Keratinocyte (primary cell): ENCODE measurements at regions not wholly inside any gene's neighbourhood (a gene's known extent, or its start where the extent isn't known, plus 50 kb on each side); places are given as distances from the start of the nearest gene placed in this dataset.

ENCODE experiments used
- DNase-seq: peaks from one replicate; pipeline ENCODE4 v3.0.0-alpha.2; 2011; ENCODE audit warnings: low read depth, missing footprints, low spot score
- FAIRE-seq: peaks from 2 replicates; lab custom pipeline; 2011; peaks lifted over from hg19 to GRCh38; lab: Jason Lieb, UNC
- H2AFZ ChIP-seq: 2 replicates; pipeline ENCODE4 v1.6.0; 2012; ENCODE audit warnings: low read length, control low read depth, inconsistent platforms; ENCODE audit not compliant: control insufficient read depth
- H3K27ac ChIP-seq: 2 replicates; pipeline ENCODE4 v1.5.1; 2011; ENCODE audit warnings: low read length; ENCODE audit not compliant: control insufficient read depth, insufficient read depth
- H3K27me3 ChIP-seq: 3 replicates; pipeline ENCODE4 v1.6.0; 2011; ENCODE audit warnings: low read length; ENCODE audit not compliant: control insufficient read depth, insufficient read depth; ENCODE audit errors: extremely low read depth
- H3K36me3 ChIP-seq, 2 experiments: 2 replicates in 1 of 2; 3 replicates in 1 of 2; pipeline ENCODE4 v1.5.1; 2011; ENCODE audit warnings: low read length in 2 of 2, mild to moderate bottlenecking in 1 of 2; ENCODE audit not compliant: control insufficient read depth in 2 of 2, insufficient read depth in 2 of 2; ENCODE audit errors: extremely low read depth in 1 of 2
- H3K4me1 ChIP-seq: 3 replicates; pipeline ENCODE4 v1.5.1; 2011; ENCODE audit warnings: low read length; ENCODE audit not compliant: control insufficient read depth, insufficient read depth; ENCODE audit errors: extremely low read depth
- H3K4me2 ChIP-seq: 3 replicates; pipeline ENCODE4 v1.6.0; 2011; ENCODE audit warnings: low read depth, low read length; ENCODE audit not compliant: control insufficient read depth, insufficient read depth; ENCODE audit errors: extremely low read depth
- H3K4me3 ChIP-seq, 3 experiments: fragments of 200-600 bp in 1 of 3; sonication (generic) in 1 of 3; 2 replicates in 2 of 3; 3 replicates in 1 of 3; pipeline ENCODE4 v1.5.1; 2011 to 2016; ENCODE audit warnings: low read length in 3 of 3, mild to moderate bottlenecking in 3 of 3, control low read depth in 2 of 3, inconsistent platforms in 1 of 3, low read depth in 1 of 3, mixed read lengths in 1 of 3, mixed run types in 1 of 3, moderate library complexity in 1 of 3; ENCODE audit not compliant: control insufficient read depth in 2 of 3, insufficient read depth in 2 of 3; ENCODE audit errors: extremely low read depth in 1 of 3
- H3K79me2 ChIP-seq: 2 replicates; pipeline ENCODE4 v1.6.0; 2012; ENCODE audit warnings: low read length; ENCODE audit not compliant: control insufficient read depth, insufficient read depth
- H3K9ac ChIP-seq: 3 replicates; pipeline ENCODE4 v1.6.0; 2011; ENCODE audit warnings: low read length; ENCODE audit not compliant: control insufficient read depth, insufficient read depth; ENCODE audit errors: extremely low read depth
- H3K9me1 ChIP-seq: 3 replicates; pipeline ENCODE4 v1.6.0; 2011; ENCODE audit warnings: low read length; ENCODE audit not compliant: control insufficient read depth, insufficient read depth; ENCODE audit errors: extremely low read depth
- H3K9me3 ChIP-seq: 2 replicates; pipeline ENCODE4 v1.5.1; 2012; ENCODE audit warnings: low read depth, low read length; ENCODE audit not compliant: control insufficient read depth
- H4K20me1 ChIP-seq: 3 replicates; pipeline ENCODE4 v1.6.0; 2011; ENCODE audit warnings: low read length; ENCODE audit not compliant: control insufficient read depth, insufficient read depth; ENCODE audit errors: extremely low read depth
- EZH2 ChIP-seq: IDR thresholded peaks from one replicate; pipeline ENCODE4 v1.6.1; 2012; ENCODE audit warnings: inconsistent platforms, mild to moderate bottlenecking, low read length, moderate library complexity
- dilution Hi-C: fragments of 300-500 bp; cut with MboI; formaldehyde crosslinking; loops from one replicate; pipeline ENCODE4 v1.7.0; 2020; ENCODE audit warnings: low sequenced_read_pairs; ENCODE audit not compliant: extremely low pct_ligation_motif_present
- TF ChIP-seq, protein P1 (sequence below), 3 experiments: IDR thresholded peaks in 1 of 3; conservative IDR thresholded peaks in 1 of 3; optimal IDR thresholded peaks in 1 of 3; 2 replicates in 2 of 3; 3 replicates in 1 of 3; pipeline versions ENCODE3 to v1.5.1; 2011; ENCODE audit warnings: low read length in 3 of 3, mild to moderate bottlenecking in 3 of 3, moderate library complexity in 2 of 3, control low read depth in 1 of 3, inconsistent platforms in 1 of 3; ENCODE audit not compliant: insufficient read depth in 2 of 3; ENCODE audit errors: extremely low read depth in 1 of 3

DNA sequence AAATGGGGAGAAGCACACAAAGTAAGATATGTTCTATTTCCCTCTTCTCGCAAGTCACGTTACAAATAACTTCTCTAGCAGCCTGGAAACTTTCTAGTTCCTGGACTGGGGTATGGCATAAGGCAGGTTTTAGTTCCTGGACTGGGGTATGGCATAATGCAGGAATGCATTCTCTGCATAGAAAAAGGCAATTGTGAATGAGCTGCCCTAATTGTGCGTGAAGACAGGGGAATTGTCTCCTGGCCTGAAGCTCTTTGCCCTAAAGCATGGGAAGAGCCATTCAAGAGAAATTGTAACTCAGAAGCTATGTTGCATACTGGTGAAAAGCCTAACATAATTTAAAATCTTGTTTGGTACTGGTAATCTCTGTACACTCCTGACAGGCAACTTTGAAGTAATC lies 54.3 kb upstream of the CBLB start:
- H3K27me3 ChIP-seq, result no peaks in the 10 kb centered on the region
- H3K9me1 ChIP-seq, result no peaks in the 10 kb centered on the region
- H3K36me3 ChIP-seq, result no peaks in the 10 kb centered on the region
- FAIRE-seq (no peak), DNase-seq (no peak)
- dilution Hi-C loops, result no loop called here
- no peak overlapping the region for H3K4me2 ChIP-seq
- no peaks in the 10 kb centered on the region for H4K20me1 ChIP-seq
- no peaks in the 10 kb centered on the region for H3K4me1 ChIP-seq
- no peaks in the 10 kb centered on the region for H3K79me2 ChIP-seq
- TF ChIP-seq, protein P1, sequence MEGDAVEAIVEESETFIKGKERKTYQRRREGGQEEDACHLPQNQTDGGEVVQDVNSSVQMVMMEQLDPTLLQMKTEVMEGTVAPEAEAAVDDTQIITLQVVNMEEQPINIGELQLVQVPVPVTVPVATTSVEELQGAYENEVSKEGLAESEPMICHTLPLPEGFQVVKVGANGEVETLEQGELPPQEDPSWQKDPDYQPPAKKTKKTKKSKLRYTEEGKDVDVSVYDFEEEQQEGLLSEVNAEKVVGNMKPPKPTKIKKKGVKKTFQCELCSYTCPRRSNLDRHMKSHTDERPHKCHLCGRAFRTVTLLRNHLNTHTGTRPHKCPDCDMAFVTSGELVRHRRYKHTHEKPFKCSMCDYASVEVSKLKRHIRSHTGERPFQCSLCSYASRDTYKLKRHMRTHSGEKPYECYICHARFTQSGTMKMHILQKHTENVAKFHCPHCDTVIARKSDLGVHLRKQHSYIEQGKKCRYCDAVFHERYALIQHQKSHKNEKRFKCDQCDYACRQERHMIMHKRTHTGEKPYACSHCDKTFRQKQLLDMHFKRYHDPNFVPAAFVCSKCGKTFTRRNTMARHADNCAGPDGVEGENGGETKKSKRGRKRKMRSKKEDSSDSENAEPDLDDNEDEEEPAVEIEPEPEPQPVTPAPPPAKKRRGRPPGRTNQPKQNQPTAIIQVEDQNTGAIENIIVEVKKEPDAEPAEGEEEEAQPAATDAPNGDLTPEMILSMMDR (optimal IDR thresholded peaks at IDR 0.05 in 1 of 3, IDR thresholded peaks at IDR 0.05 in 1 of 3, conservative IDR thresholded peaks at IDR 0.05 in 1 of 3; ENCODE audit: extremely low read depth in 1 of 3, insufficient read depth in 2 of 3, low read length in 3 of 3), result no peak
- no peak for TF ChIP-seq EZH2
- no peaks in the 10 kb centered on the region for H3K9me3 ChIP-seq
- H3K4me3 ChIP-seq, result no peak overlapping the region
- no peak overlapping the region for H3K27ac ChIP-seq
- no peak overlapping the region for H3K9ac ChIP-seq
- no peak overlapping the region for H2AFZ ChIP-seq

DNA sequence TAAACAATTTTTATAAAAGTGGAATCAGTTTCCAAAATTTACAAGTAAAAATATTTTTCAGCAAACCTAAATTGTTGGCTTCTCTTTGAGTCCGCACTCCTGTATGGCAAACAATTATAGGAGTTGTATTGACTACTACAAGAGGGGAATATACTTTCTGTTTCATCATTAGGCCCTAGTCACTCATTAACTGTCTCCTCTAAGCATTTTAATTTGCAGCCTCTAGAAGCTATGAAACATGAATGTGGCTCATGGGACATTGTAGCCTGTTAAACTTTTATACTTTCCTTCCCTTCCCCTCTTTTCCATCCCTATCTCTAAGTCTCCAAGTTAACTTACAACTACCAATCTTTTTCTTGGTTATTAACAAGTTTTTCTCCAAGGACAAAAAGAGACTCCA lies 58.9 kb upstream of the CBLB start:
- Histone ChIP-seq H3K4me1 (no peaks in the 10 kb centered on the region), H4K20me1 (no peaks in the 10 kb centered on the region), H3K9me1 (no peaks in the 10 kb centered on the region), H3K4me2 (no peak overlapping the region), H3K36me3 (no peaks in the 10 kb centered on the region), H3K27ac (no peak overlapping the region), H3K4me3 (no peak overlapping the region), H2AFZ (no peak overlapping the region), H3K27me3 (no peaks in the 10 kb centered on the region), H3K9ac (no peak overlapping the region), H3K79me2 (no peaks in the 10 kb centered on the region), H3K9me3 (no peaks in the 10 kb centered on the region)
- DNase-seq (no peak), FAIRE-seq (no peak)
- TF ChIP-seq, protein P1 (optimal IDR thresholded peaks at IDR 0.05 in 1 of 3, IDR thresholded peaks at IDR 0.05 in 1 of 3, conservative IDR thresholded peaks at IDR 0.05 in 1 of 3; ENCODE audit: extremely low read depth in 1 of 3, insufficient read depth in 2 of 3, low read length in 3 of 3), result no peak
- TF ChIP-seq EZH2, result no peak
- dilution Hi-C loops, result no loop called here
